ENCODE measurements at regions not wholly inside any gene's neighbourhood (a gene's known extent, or its start where the extent isn't known, plus 50 kb on each side); places are given as distances from the start of the nearest gene placed in this dataset.

DNA sequence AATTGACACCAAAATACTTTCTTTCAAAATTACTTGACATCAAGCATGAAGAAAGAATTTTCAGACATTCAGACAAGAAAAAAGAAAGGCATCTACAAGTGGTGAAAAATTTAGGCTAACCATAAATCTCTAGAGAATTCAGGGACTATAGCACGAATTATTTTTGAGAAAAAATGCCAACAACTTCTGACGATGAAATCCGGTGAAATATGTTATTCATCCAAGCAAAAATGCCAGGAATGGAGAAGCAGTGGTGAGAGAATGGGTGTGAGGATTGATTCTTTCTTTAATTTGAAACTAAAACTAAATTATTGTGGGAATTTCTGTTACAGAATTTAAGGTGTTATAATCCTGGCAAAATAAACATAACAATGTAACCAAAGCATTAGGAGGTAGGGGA lies 69.4 kb upstream of the SORBS2 start:
- DNase-seq (ENCODE audit: low read depth, low spot score): peak; percentile 21
- no peak overlapping the region for H3K4me3 ChIP-seq (ENCODE audit: low read depth, low read length)
- in situ Hi-C loops (cut with HindIII; ENCODE audit: low sequenced_read_pairs): no loop called here
- TF ChIP-seq, protein P1, sequence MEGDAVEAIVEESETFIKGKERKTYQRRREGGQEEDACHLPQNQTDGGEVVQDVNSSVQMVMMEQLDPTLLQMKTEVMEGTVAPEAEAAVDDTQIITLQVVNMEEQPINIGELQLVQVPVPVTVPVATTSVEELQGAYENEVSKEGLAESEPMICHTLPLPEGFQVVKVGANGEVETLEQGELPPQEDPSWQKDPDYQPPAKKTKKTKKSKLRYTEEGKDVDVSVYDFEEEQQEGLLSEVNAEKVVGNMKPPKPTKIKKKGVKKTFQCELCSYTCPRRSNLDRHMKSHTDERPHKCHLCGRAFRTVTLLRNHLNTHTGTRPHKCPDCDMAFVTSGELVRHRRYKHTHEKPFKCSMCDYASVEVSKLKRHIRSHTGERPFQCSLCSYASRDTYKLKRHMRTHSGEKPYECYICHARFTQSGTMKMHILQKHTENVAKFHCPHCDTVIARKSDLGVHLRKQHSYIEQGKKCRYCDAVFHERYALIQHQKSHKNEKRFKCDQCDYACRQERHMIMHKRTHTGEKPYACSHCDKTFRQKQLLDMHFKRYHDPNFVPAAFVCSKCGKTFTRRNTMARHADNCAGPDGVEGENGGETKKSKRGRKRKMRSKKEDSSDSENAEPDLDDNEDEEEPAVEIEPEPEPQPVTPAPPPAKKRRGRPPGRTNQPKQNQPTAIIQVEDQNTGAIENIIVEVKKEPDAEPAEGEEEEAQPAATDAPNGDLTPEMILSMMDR (IDR thresholded peaks at IDR 0.05; ENCODE audit: low read depth, low read length): no peak

DNA sequence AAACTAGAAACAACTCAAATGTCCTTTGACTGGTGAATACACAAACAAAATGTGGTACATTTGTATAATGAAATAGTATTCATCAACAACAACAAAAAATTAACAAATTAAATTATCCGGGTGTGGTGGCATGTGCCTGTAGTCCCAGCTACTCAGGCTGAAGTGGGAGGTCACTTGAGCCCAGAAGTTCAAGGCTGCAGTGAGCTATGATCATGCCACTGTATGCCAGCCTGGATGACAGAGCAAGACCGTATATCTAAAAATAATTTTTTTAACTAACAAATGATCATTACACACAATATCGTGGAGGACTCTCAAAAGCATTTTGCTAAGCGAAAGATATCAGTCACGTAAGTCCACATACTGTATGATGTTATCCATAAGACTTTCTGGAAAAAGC lies 71.6 kb upstream of the SORBS2 start:
- in situ Hi-C loops (cut with HindIII; ENCODE audit: low sequenced_read_pairs): no loop called here
- H3K4me3 ChIP-seq (ENCODE audit: low read depth, low read length): no peak overlapping the region
- DNase-seq (ENCODE audit: low read depth, low spot score): no peak
- TF ChIP-seq, protein P1 (IDR thresholded peaks at IDR 0.05; ENCODE audit: low read depth, low read length): no peak

DNA sequence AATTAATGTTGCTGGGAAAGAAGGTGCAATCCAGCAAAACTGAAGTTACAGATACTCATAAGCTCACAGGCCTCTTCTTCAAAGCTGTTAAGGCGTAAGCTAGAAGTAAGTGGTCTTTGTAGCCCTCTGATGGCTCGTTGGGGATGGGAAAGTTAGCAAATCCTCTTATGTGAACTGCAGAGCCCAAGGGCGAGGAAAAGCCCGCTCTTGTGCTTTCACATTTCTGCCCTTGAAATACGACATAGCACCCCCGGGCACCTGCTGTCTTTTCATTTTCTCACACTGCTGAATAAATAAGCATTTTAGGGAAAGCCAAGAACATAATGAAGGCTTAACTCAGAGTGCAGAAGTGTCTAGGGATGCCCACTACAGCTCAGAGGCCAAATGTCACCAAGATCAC lies 73.1 kb upstream of the SORBS2 start:
- H3K4me3 ChIP-seq (ENCODE audit: low read depth, low read length): no peak overlapping the region
- in situ Hi-C loops (cut with HindIII; ENCODE audit: low sequenced_read_pairs): no loop called here
- TF ChIP-seq, protein P1 (IDR thresholded peaks at IDR 0.05; ENCODE audit: low read depth, low read length): no peak

DNA sequence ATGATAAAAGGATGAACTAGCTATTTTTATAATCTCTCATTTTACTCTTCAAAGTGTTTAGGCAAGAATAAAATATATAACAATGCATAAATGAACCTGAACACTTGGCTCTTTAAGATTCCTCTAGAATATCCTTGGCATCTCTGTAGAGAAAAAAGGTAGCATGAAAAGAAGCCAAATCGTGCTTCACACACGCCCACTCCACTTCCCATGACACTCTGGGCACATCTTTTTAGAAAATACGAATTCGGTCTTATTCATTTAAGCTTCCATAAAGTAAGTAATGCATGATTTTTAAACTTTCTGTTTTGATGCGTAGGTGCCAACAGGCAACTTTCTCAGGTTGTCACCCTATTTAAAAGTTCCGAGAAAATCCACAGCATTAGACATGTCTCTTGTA lies 73.6 kb upstream of the SORBS2 start:
- in situ Hi-C loops (cut with HindIII; ENCODE audit: low sequenced_read_pairs): no loop called here
- DNase-seq (ENCODE audit: low read depth, low spot score): no peak
- H3K4me3 ChIP-seq (ENCODE audit: low read depth, low read length): no peak overlapping the region
- TF ChIP-seq, protein P1 (IDR thresholded peaks at IDR 0.05; ENCODE audit: low read depth, low read length): no peak

More for the DNA sequence above, 73.1 kb upstream of the SORBS2 start:
- DNase-seq (ENCODE audit: low read depth, low spot score): no peak

DNA sequence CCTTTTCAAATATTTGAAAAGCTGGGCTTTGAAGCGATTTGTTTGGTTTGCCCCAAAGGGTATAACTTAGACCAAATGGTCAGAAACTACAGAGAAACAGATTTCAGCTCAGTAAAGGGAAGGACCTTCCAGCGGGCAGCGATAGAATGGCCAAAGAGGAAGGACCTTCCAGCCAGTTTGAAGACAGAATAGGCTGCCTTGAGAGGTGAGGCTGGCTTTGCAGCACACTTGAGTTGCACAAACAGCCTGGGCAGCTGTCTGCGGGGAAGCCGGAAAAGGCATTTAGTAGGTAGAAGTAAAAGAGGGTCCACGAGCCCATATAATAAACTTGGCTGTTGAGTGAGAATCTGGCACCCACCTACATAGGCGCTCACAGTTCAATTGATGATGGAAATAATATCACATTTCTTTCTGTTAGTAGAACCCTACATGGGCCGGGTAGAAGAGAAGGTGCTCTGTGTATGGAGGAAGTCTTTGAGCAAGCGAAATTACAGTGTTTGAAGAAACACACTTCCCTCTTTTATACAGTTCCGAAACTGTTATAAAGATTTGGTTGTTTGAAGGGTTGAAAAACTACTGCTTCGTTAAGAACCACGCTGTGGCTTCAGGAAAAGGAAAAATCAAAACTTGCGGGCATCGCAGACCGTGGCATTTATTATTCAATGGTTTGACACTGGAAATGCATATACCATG lies 75.0 kb upstream of the SORBS2 start:
- TF ChIP-seq, protein P1 (IDR thresholded peaks at IDR 0.05; ENCODE audit: low read depth, low read length): no peak
- H3K4me3 ChIP-seq (ENCODE audit: low read depth, low read length): no peak overlapping the region
- DNase-seq (ENCODE audit: low read depth, low spot score): no peak
- in situ Hi-C loops (cut with HindIII; ENCODE audit: low sequenced_read_pairs): no loop called here

DNA sequence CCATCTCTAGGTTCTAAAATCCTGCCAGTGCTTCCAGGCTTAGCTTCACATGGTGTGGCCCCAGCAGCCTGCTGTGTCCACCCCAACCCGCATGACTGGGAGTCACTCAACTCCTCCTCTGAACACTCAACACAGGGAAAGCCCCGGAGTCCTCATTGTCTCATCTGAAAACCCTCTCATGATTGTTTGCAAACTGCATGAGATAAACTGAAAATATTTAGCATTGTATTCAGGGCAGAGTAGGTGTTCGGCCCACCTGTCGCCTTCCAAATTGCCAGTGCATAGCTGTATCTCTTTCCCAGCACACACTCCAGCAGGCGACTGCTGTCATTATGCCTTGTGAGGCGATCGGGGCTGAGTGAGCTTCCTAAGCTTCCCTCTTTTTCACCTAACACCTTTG lies 76.7 kb upstream of the SORBS2 start:
- no peak for DNase-seq (ENCODE audit: low read depth, low spot score)
- TF ChIP-seq, protein P1 (IDR thresholded peaks at IDR 0.05; ENCODE audit: low read depth, low read length): no peak
- no peak overlapping the region for H3K4me3 ChIP-seq (ENCODE audit: low read depth, low read length)
- in situ Hi-C loops (cut with HindIII; ENCODE audit: low sequenced_read_pairs): no loop called here
